Endothelial cell of umbilical vein (primary cell): ENCODE measurements at regions not wholly inside any gene's neighbourhood (a gene's known extent, or its start where the extent isn't known, plus 50 kb on each side); places are given as distances from the start of the nearest gene placed in this dataset.

Experiments
- BruUV-seq: library from RNA; stranded (reverse); fragments of 400-500 nt; replicated peaks from 2 replicates; lab custom pipeline; 2021; lab: Mats Ljungman, UMichigan
- CTCF ChIA-PET: fragments of 300-600, 350-600 bp; sonication (Branson Sonifier 250); formaldehyde crosslinking; loops from one replicate; lab custom pipeline; 2021; ENCODE audit warnings: antibody characterized with exemption, inconsistent platforms; lab: Charles Lee
- POLR2A ChIA-PET: fragments of 300-600, 350-600 bp; sonication (Branson Sonifier 250); formaldehyde crosslinking; loops from one replicate; lab custom pipeline; 2021; ENCODE audit warnings: antibody characterized with exemption, inconsistent platforms; lab: Charles Lee
- DNase-seq: peaks from one replicate; pipeline ENCODE4 v3.0.0-alpha.2; 2011; ENCODE audit warnings: low read depth, low spot score
- FAIRE-seq: peaks from 2 replicates; lab custom pipeline; 2011; peaks lifted over from hg19 to GRCh38; lab: Jason Lieb, UNC
- H2AFZ ChIP-seq: 2 replicates; pipeline ENCODE4 v1.6.0; 2012; ENCODE audit warnings: low read depth, low read length, control low read depth, inconsistent platforms
- H3K27ac ChIP-seq: 2 replicates; pipeline ENCODE4 v1.5.1; 2011; ENCODE audit warnings: low read depth, mild to moderate bottlenecking, control low read depth, low read length, moderate library complexity; ENCODE audit not compliant: insufficient read depth
- H3K27me3 ChIP-seq, 2 experiments: 2 replicates each; pipeline versions ENCODE4 v1.6.0 to v1.6.1; 2011; ENCODE audit warnings: low read length in 2 of 2, mixed read lengths in 1 of 2; ENCODE audit not compliant: control insufficient read depth in 2 of 2, insufficient read depth in 2 of 2
- H3K36me3 ChIP-seq, 2 experiments: 2 replicates in 1 of 2; 3 replicates in 1 of 2; pipeline ENCODE4 v1.5.1; 2011; ENCODE audit warnings: low read length in 2 of 2, mild to moderate bottlenecking in 1 of 2, moderate library complexity in 1 of 2; ENCODE audit not compliant: control insufficient read depth in 2 of 2, insufficient read depth in 2 of 2; ENCODE audit errors: extremely low read depth in 1 of 2
- H3K4me1 ChIP-seq: 3 replicates; pipeline ENCODE4 v1.5.1; 2011; ENCODE audit warnings: mild to moderate bottlenecking, low read length; ENCODE audit not compliant: control insufficient read depth, insufficient read depth; ENCODE audit errors: extremely low read depth
- H3K4me2 ChIP-seq: 2 replicates; pipeline ENCODE4 v1.6.1; 2011; ENCODE audit warnings: low read length, control low read depth, mixed read lengths; ENCODE audit not compliant: insufficient read depth
- H3K4me3 ChIP-seq, 3 experiments: fragments of 200-600 bp in 1 of 3; sonication (generic), shearing (Covaris generic) in 1 of 3; replicated peaks in 1 of 3; 2 replicates each; pipeline ENCODE4 v1.5.1; 2011 to 2016; ENCODE audit warnings: control low read depth in 3 of 3, low read length in 3 of 3, mild to moderate bottlenecking in 2 of 3, inconsistent platforms in 1 of 3, low read depth in 1 of 3, moderate library complexity in 1 of 3; ENCODE audit not compliant: insufficient read depth in 1 of 3
- H3K79me2 ChIP-seq: 2 replicates; pipeline ENCODE4 v1.6.0; 2012; ENCODE audit warnings: low read length, inconsistent platforms; ENCODE audit not compliant: control insufficient read depth, insufficient read depth
- H3K9ac ChIP-seq: replicated peaks from 2 replicates; pipeline ENCODE3; 2011; ENCODE audit warnings: low read length, control low read depth; ENCODE audit not compliant: insufficient read depth; ENCODE audit errors: extremely low read depth
- H3K9me1 ChIP-seq: replicated peaks from 3 replicates; pipeline ENCODE4 v1.6.0; 2011; ENCODE audit warnings: mild to moderate bottlenecking, low read length; ENCODE audit not compliant: control insufficient read depth, insufficient read depth; ENCODE audit errors: extremely low read depth
- H3K9me3 ChIP-seq: replicated peaks from 2 replicates; pipeline ENCODE4 v1.5.1; 2012; ENCODE audit warnings: low read length, inconsistent platforms; ENCODE audit not compliant: control insufficient read depth, insufficient read depth
- H4K20me1 ChIP-seq: replicated peaks from 2 replicates; pipeline ENCODE3; 2011; ENCODE audit warnings: mild to moderate bottlenecking, low read length; ENCODE audit not compliant: control insufficient read depth, insufficient read depth; ENCODE audit errors: extremely low read depth
- CTCF ChIP-seq, 2 donors: IDR thresholded peaks; 1 replicate in 1 of 2; 2 replicates in 1 of 2; pipeline ENCODE4 v1.5.1; 2011; ENCODE audit warnings: low read length in 2 of 2, mild to moderate bottlenecking in 2 of 2, moderate library complexity in 2 of 2, control low read depth in 1 of 2, inconsistent platforms in 1 of 2, low read depth in 1 of 2; ENCODE audit not compliant: insufficient read depth in 1 of 2; ENCODE audit errors: extremely low read depth in 1 of 2
- EZH2 ChIP-seq: IDR thresholded peaks from 2 replicates; pipeline ENCODE4 v1.6.1; 2012; ENCODE audit warnings: borderline replicate concordance, low read depth, mild to moderate bottlenecking, moderate library complexity, low read length, inconsistent platforms; ENCODE audit not compliant: severe bottlenecking
- FOS ChIP-seq: IDR thresholded peaks from 2 replicates; pipeline ENCODE4 v1.6.1; 2011; ENCODE audit warnings: mild to moderate bottlenecking, low read length, moderate library complexity, borderline replicate concordance; ENCODE audit not compliant: insufficient read depth
- GATA2 ChIP-seq: IDR thresholded peaks from 2 replicates; pipeline ENCODE4 v1.7.0; 2011; ENCODE audit warnings: low read depth, mild to moderate bottlenecking, moderate library complexity, mixed read lengths, low read length; ENCODE audit not compliant: insufficient read length, insufficient read depth
- JUN ChIP-seq: IDR thresholded peaks from 2 replicates; pipeline ENCODE4 v1.6.1; 2011; ENCODE audit warnings: borderline replicate concordance, low read depth; ENCODE audit not compliant: insufficient read length, insufficient read depth
- MAX ChIP-seq: IDR thresholded peaks from 2 replicates; pipeline ENCODE4 v1.6.1; 2011; ENCODE audit not compliant: insufficient read depth, insufficient read length
- MYC ChIP-seq: IDR thresholded peaks from one replicate; pipeline ENCODE4 v1.6.1; 2011; ENCODE audit warnings: mild to moderate bottlenecking, low read depth, low read length
- POLR2A ChIP-seq: IDR thresholded peaks from 2 replicates; pipeline ENCODE4 v1.6.1; 2012; ENCODE audit warnings: low read depth, mild to moderate bottlenecking, control low read depth, low read length
- POLR2AphosphoS5 ChIP-seq: IDR thresholded peaks from 2 replicates; pipeline ENCODE4 v1.6.1; 2012; ENCODE audit warnings: low read depth, mild to moderate bottlenecking, control low read depth, low read length, moderate library complexity; ENCODE audit not compliant: insufficient read depth
- dilution Hi-C: fragments of 300-500 bp; cut with MboI; formaldehyde crosslinking; loops from one replicate; pipeline ENCODE4 v1.15.0; 2019; ENCODE audit warnings: low sequenced_read_pairs; ENCODE audit not compliant: extremely low pct_ligation_motif_present
- intact Hi-C: fragments of 100-400 bp; cut with micrococcal nuclease; formaldehyde crosslinking; loops from one replicate; pipeline ENCODE4 v1.10.0; 2022

DNA sequence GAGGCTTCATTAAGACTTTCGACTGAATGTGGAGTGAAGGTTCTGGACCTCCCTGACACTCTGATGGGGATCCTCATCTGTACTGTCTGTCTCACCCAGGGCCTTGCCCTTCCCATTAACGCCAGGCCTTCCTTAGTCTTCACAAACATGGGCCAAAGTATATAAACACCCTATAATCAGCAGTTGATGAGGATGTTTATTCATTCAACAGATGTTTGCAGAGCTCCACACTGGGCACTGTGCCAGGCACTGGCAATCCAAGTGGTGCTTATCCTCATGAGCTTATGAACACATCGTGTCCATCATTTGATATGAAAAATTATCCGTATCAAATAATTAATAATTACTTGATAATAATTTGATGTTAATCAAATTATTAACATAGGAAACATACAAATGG is 454.4 kb downstream of the FUT8 start:
- Histone ChIP-seq H3K9ac (no peak overlapping the region), H4K20me1 (no peaks in the 10 kb centered on the region), H3K4me2 (no peak overlapping the region), H3K79me2 (no peaks in the 10 kb centered on the region), H3K9me1 (no peaks in the 10 kb centered on the region), H2AFZ (no peak overlapping the region), H3K4me3 (no peak overlapping the region), H3K4me1 (no peaks in the 10 kb centered on the region), H3K36me3 (no peaks in the 10 kb centered on the region), H3K27me3 (no peaks in the 10 kb centered on the region), H3K9me3 (no peaks in the 10 kb centered on the region), H3K27ac (no peak overlapping the region)
- ChIA-PET POLR2A (no interaction called here), CTCF (interaction anchor here (0.8 to 1.4 kb wide), 2 partner anchors 42 kb away, joined by 3 read pairs; no protein-coding TSS in a partner anchor)
- no TSS peak for BruUV-seq
- no peak for TF ChIP-seq MYC
- TF ChIP-seq EZH2, result no peak
- no peak for TF ChIP-seq CTCF (IDR thresholded peaks at IDR 0.05; ENCODE audit: extremely low read depth in 1 of 2, insufficient read depth in 1 of 2, low read depth in 1 of 2, low read length in 2 of 2)
- TF ChIP-seq FOS, result no peak
- TF ChIP-seq POLR2A, result no peak
- no peak for TF ChIP-seq MAX
- TF ChIP-seq GATA2, result no peak
- TF ChIP-seq JUN, result no peak
- no peak for TF ChIP-seq POLR2AphosphoS5
- dilution Hi-C loops, result no loop called here
- no peak for DNase-seq
- intact Hi-C loops, result no loop called here
- no peak for FAIRE-seq
